Natural killer cell (primary cell): ENCODE measurements at regions not wholly inside any gene's neighbourhood (a gene's known extent, or its start where the extent isn't known, plus 50 kb on each side); places are given as distances from the start of the nearest gene placed in this dataset.
A peak's percentile ranks its signal among the peaks of the same experiment; 100 is the strongest.

Experiments
- ATAC-seq, 3 donors: fragments of 150-1000 bp in 2 of 3; fragments of 200-7000 bp in 1 of 3; cut with Tn5 transposase; 1 replicate in 1 of 3; 2 replicates in 2 of 3; pipeline ENCODE4 v1.10.0; 2021; ENCODE audit warnings: mild to moderate bottlenecking in 2 of 3, moderate library complexity in 2 of 3
- DNase-seq, 2 donors: peaks; one replicate each; pipeline versions ENCODE4 v3.0.0 to v3.0.0-alpha.2; 2013 to 2021; ENCODE audit warnings: mixed read lengths in 1 of 2
- H3K27ac ChIP-seq: one replicate; pipeline ENCODE4 v1.5.1; 2013; ENCODE audit warnings: mild to moderate bottlenecking, low read length
- H3K27me3 ChIP-seq: one replicate; pipeline ENCODE4 v1.6.1; 2013; ENCODE audit warnings: low read length; ENCODE audit not compliant: control insufficient read depth, insufficient read depth
- H3K36me3 ChIP-seq: one replicate; pipeline ENCODE4 v1.6.1; 2013; ENCODE audit warnings: low read length; ENCODE audit not compliant: control insufficient read depth, insufficient read depth
- H3K4me1 ChIP-seq: one replicate; pipeline ENCODE4 v1.6.1; 2013; ENCODE audit warnings: low read length; ENCODE audit not compliant: control insufficient read depth, insufficient read depth
- H3K4me3 ChIP-seq: one replicate; pipeline ENCODE4 v1.5.1; 2013; ENCODE audit warnings: low read length
- H3K9me3 ChIP-seq: one replicate; pipeline ENCODE4 v1.6.1; 2013; ENCODE audit warnings: low read length; ENCODE audit not compliant: control insufficient read depth, insufficient read depth
- H3K27ac Mint-ChIP-seq, 2 donors: one replicate each; pipeline ENCODE4 v1.8.0; 2022; ENCODE audit warnings: mild to moderate bottlenecking in 2 of 2, mixed read lengths in 2 of 2, moderate library complexity in 1 of 2
- H3K27me3 Mint-ChIP-seq, 2 donors: one replicate each; pipeline ENCODE4 v1.8.0; 2022; ENCODE audit warnings: low read depth in 2 of 2, mixed read lengths in 2 of 2
- H3K36me3 Mint-ChIP-seq: one replicate; pipeline ENCODE4 v1.8.0; 2022; ENCODE audit warnings: mixed read lengths
- H3K4me1 Mint-ChIP-seq, 2 donors: one replicate each; pipeline ENCODE4 v1.8.0; 2022; ENCODE audit warnings: mixed read lengths in 2 of 2
- H3K4me3 Mint-ChIP-seq: one replicate; pipeline ENCODE4 v1.8.0; 2022; ENCODE audit warnings: mild to moderate bottlenecking, moderate library complexity, mixed read lengths
- H3K9me3 Mint-ChIP-seq, 2 donors: one replicate each; pipeline ENCODE4 v1.8.0; 2022; ENCODE audit warnings: mixed read lengths in 2 of 2
- CTCF ChIP-seq: fragments of 200-600 bp; IDR thresholded peaks from one replicate; pipeline ENCODE4 v1.8.0; 2022; ENCODE audit warnings: antibody characterized with exemption
- WGBS: methylation state at CpG from one replicate; pipeline ENCODE4 v1.1.7; 2013; ENCODE audit warnings: missing lambda C conversion rate; ENCODE audit not compliant: insufficient coverage; 5-methylcytosine and 5-hydroxymethylcytosine counted together
- intact Hi-C: fragments of 100-400 bp; cut with micrococcal nuclease; formaldehyde crosslinking; loops from one replicate; pipeline ENCODE4 v1.14.2; 2022

- WGBS: 63% methylated on average over 5 of the region's 7 CpGs
- no peaks in the 10 kb centered on the region for H3K9me3 Mint-ChIP-seq
- Histone ChIP-seq H3K4me1 (no peaks in the 10 kb centered on the region), H3K9me3 (no peaks in the 10 kb centered on the region), H3K36me3 (no peaks in the 10 kb centered on the region), H3K27me3 (peaks cover 6% of the 10 kb centered on the region), H3K4me3 (no peak overlapping the region), H3K27ac (no peak overlapping the region)
- DNase-seq (no peak), ATAC-seq (no peak)
- intact Hi-C loops: no loop called here
- H3K27ac Mint-ChIP-seq: no peak overlapping the region
- H3K36me3 Mint-ChIP-seq: no peaks in the 10 kb centered on the region
- no peak for TF ChIP-seq CTCF
- no peaks in the 10 kb centered on the region for H3K4me1 Mint-ChIP-seq
- H3K4me3 Mint-ChIP-seq: no peak overlapping the region
- peaks cover 11 to 24% of the 10 kb centered on the region in 2 donors for H3K27me3 Mint-ChIP-seq
Measured at GRCh38 chr1:38267037-38268036, 220.7 kb upstream of the POU3F1 start.

- H3K27me3 Mint-ChIP-seq: peaks cover 3 to 21% of the 10 kb centered on the region in 2 donors
Measured at GRCh38 chr1:38266197-38266520, 219.6 kb upstream of the POU3F1 start.

GRCh38 chr1:38265293-38266196 lies 219.0 kb upstream of the POU3F1 start:
- Histone ChIP-seq H3K4me1 (no peaks in the 10 kb centered on the region), H3K27ac (no peak overlapping the region), H3K9me3 (no peaks in the 10 kb centered on the region), H3K36me3 (no peaks in the 10 kb centered on the region), H3K4me3 (no peak overlapping the region), H3K27me3 (no peaks in the 10 kb centered on the region)
- WGBS: 71% methylated on average over 15 of the region's 15 CpGs
- H3K4me1 Mint-ChIP-seq: no peaks in the 10 kb centered on the region
- H3K4me3 Mint-ChIP-seq: no peak overlapping the region
- H3K9me3 Mint-ChIP-seq: no peaks in the 10 kb centered on the region
- no peak overlapping the region for H3K27ac Mint-ChIP-seq
- DNase-seq (no peak), ATAC-seq (peak in 1 of 3 donors; percentile 41)
- no peak for TF ChIP-seq CTCF
- intact Hi-C loops: no loop called here
- H3K27me3 Mint-ChIP-seq: peaks cover 4 to 22% of the 10 kb centered on the region in 2 donors
- H3K36me3 Mint-ChIP-seq: no peaks in the 10 kb centered on the region

More at GRCh38 chr1:38266197-38266520, 219.6 kb upstream of the POU3F1 start:
- Histone ChIP-seq H3K36me3 (no peaks in the 10 kb centered on the region), H3K27me3 (peaks cover 4% of the 10 kb centered on the region), H3K27ac (no peak overlapping the region), H3K4me3 (no peak overlapping the region), H3K9me3 (no peaks in the 10 kb centered on the region), H3K4me1 (no peaks in the 10 kb centered on the region)
- H3K36me3 Mint-ChIP-seq: no peaks in the 10 kb centered on the region
- WGBS: 90% methylated on average over 4 of the region's 5 CpGs
- TF ChIP-seq CTCF: no peak
- ATAC-seq: no peak
- no peak overlapping the region for H3K4me3 Mint-ChIP-seq
- no peaks in the 10 kb centered on the region for H3K4me1 Mint-ChIP-seq
- no peak overlapping the region for H3K27ac Mint-ChIP-seq
- intact Hi-C loops: no loop called here
- H3K9me3 Mint-ChIP-seq: no peaks in the 10 kb centered on the region
- DNase-seq: no peak
